Hepatocyte (in vitro differentiated cells): ENCODE measurements at regions not wholly inside any gene's neighbourhood (a gene's known extent, or its start where the extent isn't known, plus 50 kb on each side); places are given as distances from the start of the nearest gene placed in this dataset.

Source experiments
- CTCF ChIP-seq: fragments of 200-600 bp; sonication (generic); IDR thresholded peaks from 2 replicates; pipeline ENCODE4 v1.5.1; 2016; ENCODE audit warnings: antibody characterized with exemption, mild to moderate bottlenecking; ENCODE audit not compliant: poor library complexity
- EZH2 ChIP-seq: fragments of 200-600 bp; sonication (generic); IDR thresholded peaks from 2 replicates; pipeline ENCODE4 v1.6.1; 2016; ENCODE audit warnings: antibody characterized with exemption, mild to moderate bottlenecking, borderline replicate concordance
- EZH2phosphoT487 ChIP-seq: fragments of 200-600 bp; sonication (generic); IDR thresholded peaks from one replicate; pipeline ENCODE4 v1.6.1; 2018; ENCODE audit warnings: antibody characterized with exemption, mild to moderate bottlenecking, low read depth, moderate library complexity; ENCODE audit not compliant: unreplicated experiment, severe bottlenecking

- TF ChIP-seq EZH2 (no peak), CTCF (no peak), EZH2phosphoT487 (no peak)
Measured at GRCh38 chr12:46891306-46891705, 65.5 kb upstream of the SLC38A4 start.
